NT2/D1 (cell line): ENCODE measurements at regions not wholly inside any gene's neighbourhood (a gene's known extent, or its start where the extent isn't known, plus 50 kb on each side); places are given as distances from the start of the nearest gene placed in this dataset.

Experiments
- SUZ12 ChIP-seq: IDR thresholded peaks from 2 replicates; pipeline ENCODE4 v1.6.1; 2011; ENCODE audit not compliant: insufficient read length, insufficient read depth; ENCODE audit errors: extremely low read depth
- YY1 ChIP-seq: IDR thresholded peaks from 2 replicates; pipeline ENCODE4 v1.6.1; 2011; ENCODE audit not compliant: insufficient read length, insufficient read depth
- ZNF274 ChIP-seq: IDR thresholded peaks from 2 replicates; pipeline ENCODE4 v1.6.1; 2011; ENCODE audit warnings: mild to moderate bottlenecking, low read depth, low read length

GRCh38 chr5:110257971-110258370, 468.5 kb downstream of the TMEM232 start:
- TF ChIP-seq YY1 (no peak), SUZ12 (no peak), ZNF274 (no peak)
